ENCODE measurements at regions not wholly inside any gene's neighbourhood (a gene's known extent, or its start where the extent isn't known, plus 50 kb on each side); places are given as distances from the start of the nearest gene placed in this dataset.
A peak's percentile ranks its signal among the peaks of the same experiment; 100 is the strongest.
"Not testable (repeated sequence)": the region's sequence is repeated elsewhere in the genome, so short reads cannot be mapped to it uniquely, and the experiment has no call there.

- Histone ChIP-seq H3K4me1 (no peaks in the 10 kb centered on the region), H3K9me3 (replicated peaks) (no peaks in the 10 kb centered on the region), H3K4me3 (no peak overlapping the region), H3K27me3 (no peaks in the 10 kb centered on the region), H3K36me3 (no peaks in the 10 kb centered on the region), H3K27ac (no peak overlapping the region)
- no peak for DNase-seq
Observed at GRCh38 chr19:27962264-27962663, 1250.7 kb downstream of the UQCRFS1 start.

GRCh38 chr19:27955485-27956480, 1257.2 kb downstream of the UQCRFS1 start:
- Histone ChIP-seq H3K36me3 (no peaks in the 10 kb centered on the region), H3K4me1 (no peaks in the 10 kb centered on the region), H3K27ac (no peak overlapping the region), H3K27me3 (no peaks in the 10 kb centered on the region), H3K4me3 (no peak overlapping the region), H3K9me3 (replicated peaks) (no peaks in the 10 kb centered on the region)
- no peak for DNase-seq

GRCh38 chr19:27942607-27943006, 1270.3 kb downstream of the UQCRFS1 start:
- not testable (repeated sequence) for H3K36me3 ChIP-seq; H3K27me3 ChIP-seq; H3K9me3 ChIP-seq (replicated peaks); H3K4me1 ChIP-seq; H3K27ac ChIP-seq; H3K4me3 ChIP-seq; DNase-seq

- DNase-seq, result no peak
- Histone ChIP-seq H3K27me3 (no peaks in the 10 kb centered on the region), H3K9me3 (replicated peaks) (no peaks in the 10 kb centered on the region), H3K4me3 (no peak overlapping the region), H3K27ac (no peak overlapping the region), H3K4me1 (no peaks in the 10 kb centered on the region), H3K36me3 (no peaks in the 10 kb centered on the region)
Observed at GRCh38 chr19:27936139-27936538, 1276.8 kb downstream of the UQCRFS1 start.

GRCh38 chr19:27935669-27936068, 1277.3 kb downstream of the UQCRFS1 start:
- no peak overlapping the region for H3K4me3 ChIP-seq
- no peaks in the 10 kb centered on the region for H3K9me3 ChIP-seq (replicated peaks)
- H3K36me3 ChIP-seq, result no peaks in the 10 kb centered on the region
- no peaks in the 10 kb centered on the region for H3K27me3 ChIP-seq
- no peak overlapping the region for H3K27ac ChIP-seq
- H3K4me1 ChIP-seq, result no peaks in the 10 kb centered on the region
- no peak for DNase-seq

- DNase-seq, result peak in 1 of 2 experiments; percentile 7
- Histone ChIP-seq H3K27me3 (no peaks in the 10 kb centered on the region), H3K9me3 (replicated peaks) (no peaks in the 10 kb centered on the region), H3K27ac (no peak overlapping the region), H3K4me1 (no peaks in the 10 kb centered on the region), H3K4me3 (no peak overlapping the region), H3K36me3 (no peaks in the 10 kb centered on the region)
Observed at GRCh38 chr19:27929399-27929798, 1283.6 kb downstream of the UQCRFS1 start.

GRCh38 chr19:27925202-27925601, 1287.7 kb downstream of the UQCRFS1 start:
- Histone ChIP-seq H3K9me3 (replicated peaks) (no peaks in the 10 kb centered on the region), H3K4me1 (no peaks in the 10 kb centered on the region), H3K27me3 (no peaks in the 10 kb centered on the region), H3K36me3 (no peaks in the 10 kb centered on the region), H3K4me3 (no peak overlapping the region), H3K27ac (no peak overlapping the region)
- DNase-seq, result no peak

GRCh38 chr19:27922970-27923369, 1290.0 kb downstream of the UQCRFS1 start:
- DNase-seq, result no peak
- H3K4me3 ChIP-seq, result no peak overlapping the region
- H3K4me1 ChIP-seq, result no peaks in the 10 kb centered on the region

GRCh38 chr19:27920774-27921173, 1292.2 kb downstream of the UQCRFS1 start:
- H3K4me3 ChIP-seq, result no peak overlapping the region
- H3K9me3 ChIP-seq (replicated peaks), result no peaks in the 10 kb centered on the region
- no peaks in the 10 kb centered on the region for H3K4me1 ChIP-seq
- no peaks in the 10 kb centered on the region for H3K36me3 ChIP-seq
- H3K27ac ChIP-seq, result no peak overlapping the region
- 0 out of 2 replicates have a peak, but pooled peaks cover 5% of the 10 kb centered on the region for H3K27me3 ChIP-seq
- DNase-seq, result peak in 1 of 2 experiments; percentile 15

More at GRCh38 chr19:27922970-27923369, 1290.0 kb downstream of the UQCRFS1 start:
- H3K9me3 ChIP-seq (replicated peaks), result no peaks in the 10 kb centered on the region
- no peaks in the 10 kb centered on the region for H3K36me3 ChIP-seq
- no peak overlapping the region for H3K27ac ChIP-seq
- H3K27me3 ChIP-seq, result no peaks in the 10 kb centered on the region

GRCh38 chr19:27918818-27919217, 1294.1 kb downstream of the UQCRFS1 start:
- no peaks in the 10 kb centered on the region for H3K9me3 ChIP-seq (replicated peaks)
- no peak for DNase-seq
- no peaks in the 10 kb centered on the region for H3K4me1 ChIP-seq
- no peak overlapping the region for H3K27ac ChIP-seq
- H3K36me3 ChIP-seq, result no peaks in the 10 kb centered on the region
- H3K4me3 ChIP-seq, result no peak overlapping the region
- H3K27me3 ChIP-seq, result 0 out of 2 replicates have a peak, but pooled peaks cover 5% of the 10 kb centered on the region

- Histone ChIP-seq H3K36me3 (no peaks in the 10 kb centered on the region), H3K27ac (no peak overlapping the region), H3K4me1 (no peaks in the 10 kb centered on the region), H3K27me3 (no peaks in the 10 kb centered on the region), H3K4me3 (no peak overlapping the region), H3K9me3 (replicated peaks) (no peaks in the 10 kb centered on the region)
- no peak for DNase-seq
Observed at GRCh38 chr19:27911122-27911898, 1301.6 kb downstream of the UQCRFS1 start.

- Histone ChIP-seq H3K27me3 (no peaks in the 10 kb centered on the region), H3K4me3 (no peak overlapping the region), H3K9me3 (replicated peaks) (no peaks in the 10 kb centered on the region), H3K27ac (no peak overlapping the region), H3K36me3 (no peaks in the 10 kb centered on the region), H3K4me1 (no peaks in the 10 kb centered on the region)
- DNase-seq, result no peak
Observed at GRCh38 chr19:27909861-27910260, 1303.1 kb downstream of the UQCRFS1 start.

- Histone ChIP-seq H3K9me3 (replicated peaks) (no peaks in the 10 kb centered on the region), H3K27me3 (no peaks in the 10 kb centered on the region), H3K27ac (no peak overlapping the region), H3K36me3 (no peaks in the 10 kb centered on the region), H3K4me1 (no peaks in the 10 kb centered on the region), H3K4me3 (no peak overlapping the region)
- no peak for DNase-seq
Observed at GRCh38 chr19:27909185-27909840, 1303.6 kb downstream of the UQCRFS1 start.

GRCh38 chr19:27906081-27906480, 1306.9 kb downstream of the UQCRFS1 start:
- Histone ChIP-seq H3K4me1 (no peaks in the 10 kb centered on the region), H3K27me3 (no peaks in the 10 kb centered on the region), H3K27ac (no peak overlapping the region), H3K9me3 (replicated peaks) (no peaks in the 10 kb centered on the region), H3K36me3 (no peaks in the 10 kb centered on the region), H3K4me3 (no peak overlapping the region)
- peak in 1 of 2 experiments; percentile 20 for DNase-seq

GRCh38 chr19:27905074-27905473, 1307.9 kb downstream of the UQCRFS1 start:
- no peak for DNase-seq
- H3K27ac ChIP-seq, result no peak overlapping the region
- H3K4me1 ChIP-seq, result no peaks in the 10 kb centered on the region
- no peaks in the 10 kb centered on the region for H3K36me3 ChIP-seq
- no peaks in the 10 kb centered on the region for H3K9me3 ChIP-seq (replicated peaks)
- 0 out of 2 replicates have a peak, but pooled peaks cover under 1% of the 10 kb centered on the region for H3K27me3 ChIP-seq
- H3K4me3 ChIP-seq, result no peak overlapping the region
